Vagina (tissue), 2 donors: ENCODE measurements at regions not wholly inside any gene's neighbourhood (a gene's known extent, or its start where the extent isn't known, plus 50 kb on each side); places are given as distances from the start of the nearest gene placed in this dataset.

ENCODE experiments used
- POLR2A ChIP-seq, 2 donors: fragments of 450-650 bp; IDR thresholded peaks; one replicate each; pipeline ENCODE4 v1.6.1; 2017; ENCODE audit warnings: antibody characterized with exemption in 2 of 2, mild to moderate bottlenecking in 2 of 2, moderate library complexity in 2 of 2
- POLR2AphosphoS5 ChIP-seq, 2 donors: sonication (generic); formaldehyde crosslinking; IDR thresholded peaks; one replicate each; pipeline ENCODE4 v1.9.0; 2017; ENCODE audit warnings: antibody characterized with exemption in 2 of 2, mild to moderate bottlenecking in 2 of 2, low read depth in 1 of 2; ENCODE audit not compliant: insufficient read depth in 1 of 2
- TF ChIP-seq, protein P1 (sequence below), 3 experiments: fragments of 450-650 bp in 2 of 3; fragments of 200-600 bp in 1 of 3; sonication (generic) in 1 of 3; IDR thresholded peaks; one replicate each; pipeline ENCODE4 v1.5.1; 2017 to 2019; ENCODE audit warnings: antibody characterized with exemption in 3 of 3, mild to moderate bottlenecking in 2 of 3, moderate library complexity in 2 of 3

DNA sequence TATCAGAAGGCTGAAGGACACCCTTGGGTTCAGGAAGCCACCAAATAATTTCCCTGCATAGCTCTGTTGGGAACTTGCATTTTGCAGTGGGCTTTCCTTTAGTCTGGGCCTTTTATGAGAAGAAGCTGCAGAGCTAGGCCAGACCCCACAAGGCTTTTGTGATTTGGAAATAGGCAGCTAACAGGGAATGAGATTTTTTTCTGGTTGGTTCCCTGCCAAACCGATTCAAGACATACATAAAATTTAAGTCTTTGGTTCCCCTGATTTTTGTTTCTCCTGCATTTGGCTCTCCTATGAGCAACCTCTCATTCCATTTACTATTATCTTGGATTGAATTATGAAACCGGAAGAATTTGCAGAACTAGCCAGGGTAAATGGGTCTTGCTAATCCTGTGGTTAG, 81.5 kb upstream of the PTCH1 start:
- TF ChIP-seq, protein P1, sequence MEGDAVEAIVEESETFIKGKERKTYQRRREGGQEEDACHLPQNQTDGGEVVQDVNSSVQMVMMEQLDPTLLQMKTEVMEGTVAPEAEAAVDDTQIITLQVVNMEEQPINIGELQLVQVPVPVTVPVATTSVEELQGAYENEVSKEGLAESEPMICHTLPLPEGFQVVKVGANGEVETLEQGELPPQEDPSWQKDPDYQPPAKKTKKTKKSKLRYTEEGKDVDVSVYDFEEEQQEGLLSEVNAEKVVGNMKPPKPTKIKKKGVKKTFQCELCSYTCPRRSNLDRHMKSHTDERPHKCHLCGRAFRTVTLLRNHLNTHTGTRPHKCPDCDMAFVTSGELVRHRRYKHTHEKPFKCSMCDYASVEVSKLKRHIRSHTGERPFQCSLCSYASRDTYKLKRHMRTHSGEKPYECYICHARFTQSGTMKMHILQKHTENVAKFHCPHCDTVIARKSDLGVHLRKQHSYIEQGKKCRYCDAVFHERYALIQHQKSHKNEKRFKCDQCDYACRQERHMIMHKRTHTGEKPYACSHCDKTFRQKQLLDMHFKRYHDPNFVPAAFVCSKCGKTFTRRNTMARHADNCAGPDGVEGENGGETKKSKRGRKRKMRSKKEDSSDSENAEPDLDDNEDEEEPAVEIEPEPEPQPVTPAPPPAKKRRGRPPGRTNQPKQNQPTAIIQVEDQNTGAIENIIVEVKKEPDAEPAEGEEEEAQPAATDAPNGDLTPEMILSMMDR (IDR thresholded peaks at IDR 0.05), result no peak
- no peak for TF ChIP-seq POLR2A (IDR thresholded peaks at IDR 0.05)
- no peak for TF ChIP-seq POLR2AphosphoS5 (IDR thresholded peaks at IDR 0.05; ENCODE audit: insufficient read depth in 1 of 2, low read depth in 1 of 2)
